ENCODE measurements at regions not wholly inside any gene's neighbourhood (a gene's known extent, or its start where the extent isn't known, plus 50 kb on each side); places are given as distances from the start of the nearest gene placed in this dataset.

- no peaks in the 10 kb centered on the region for H3K27me3 ChIP-seq (ENCODE audit: control insufficient read depth, insufficient read depth, low read length)
- H3K9me3 ChIP-seq (ENCODE audit: control insufficient read depth, insufficient read depth, low read length) = no peaks in the 10 kb centered on the region
- H3K27ac ChIP-seq (ENCODE audit: low read depth, low read length) = no peak overlapping the region
- TF ChIP-seq, protein P1, sequence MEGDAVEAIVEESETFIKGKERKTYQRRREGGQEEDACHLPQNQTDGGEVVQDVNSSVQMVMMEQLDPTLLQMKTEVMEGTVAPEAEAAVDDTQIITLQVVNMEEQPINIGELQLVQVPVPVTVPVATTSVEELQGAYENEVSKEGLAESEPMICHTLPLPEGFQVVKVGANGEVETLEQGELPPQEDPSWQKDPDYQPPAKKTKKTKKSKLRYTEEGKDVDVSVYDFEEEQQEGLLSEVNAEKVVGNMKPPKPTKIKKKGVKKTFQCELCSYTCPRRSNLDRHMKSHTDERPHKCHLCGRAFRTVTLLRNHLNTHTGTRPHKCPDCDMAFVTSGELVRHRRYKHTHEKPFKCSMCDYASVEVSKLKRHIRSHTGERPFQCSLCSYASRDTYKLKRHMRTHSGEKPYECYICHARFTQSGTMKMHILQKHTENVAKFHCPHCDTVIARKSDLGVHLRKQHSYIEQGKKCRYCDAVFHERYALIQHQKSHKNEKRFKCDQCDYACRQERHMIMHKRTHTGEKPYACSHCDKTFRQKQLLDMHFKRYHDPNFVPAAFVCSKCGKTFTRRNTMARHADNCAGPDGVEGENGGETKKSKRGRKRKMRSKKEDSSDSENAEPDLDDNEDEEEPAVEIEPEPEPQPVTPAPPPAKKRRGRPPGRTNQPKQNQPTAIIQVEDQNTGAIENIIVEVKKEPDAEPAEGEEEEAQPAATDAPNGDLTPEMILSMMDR (IDR thresholded peaks at IDR 0.05; ENCODE audit: low read depth, low read length) = no peak
- no peak overlapping the region for H3K4me3 ChIP-seq (ENCODE audit: low read depth, low read length)
- no peak for DNase-seq (ENCODE audit: low read depth, low spot score)
- CTCF ChIA-PET = no interaction called here
- POLR2A ChIA-PET = no interaction called here
These were observed 219.5 kb downstream of the TFAP2C start for GRCh38 chr20:56848561-56848960.

GRCh38 chr20:56851552-56851951 is 222.4 kb downstream of the TFAP2C start:
- ChIA-PET POLR2A (no interaction called here), CTCF (interaction anchor here (1.0 kb wide), 1 partner anchor 302 kb away, joined by 3 read pairs; no protein-coding TSS in a partner anchor)
- Histone ChIP-seq H3K9me3 (ENCODE audit: control insufficient read depth, insufficient read depth, low read length) (no peaks in the 10 kb centered on the region), H3K4me3 (ENCODE audit: low read depth, low read length) (no peak overlapping the region), H3K27me3 (ENCODE audit: control insufficient read depth, insufficient read depth, low read length) (no peaks in the 10 kb centered on the region), H3K27ac (ENCODE audit: low read depth, low read length) (no peak overlapping the region)
- TF ChIP-seq, protein P1 (IDR thresholded peaks at IDR 0.05; ENCODE audit: low read depth, low read length) = no peak
- no peak for DNase-seq (ENCODE audit: low read depth, low spot score)

- no peak for DNase-seq (ENCODE audit: low read depth, low spot score)
- H3K27ac ChIP-seq (ENCODE audit: low read depth, low read length) = no peak overlapping the region
- no peaks in the 10 kb centered on the region for H3K9me3 ChIP-seq (ENCODE audit: control insufficient read depth, insufficient read depth, low read length)
- POLR2A ChIA-PET = no interaction called here
- TF ChIP-seq, protein P1 (IDR thresholded peaks at IDR 0.05; ENCODE audit: low read depth, low read length) = no peak
- CTCF ChIA-PET = no interaction called here
- no peak overlapping the region for H3K4me3 ChIP-seq (ENCODE audit: low read depth, low read length)
- H3K27me3 ChIP-seq (ENCODE audit: control insufficient read depth, insufficient read depth, low read length) = no peaks in the 10 kb centered on the region
These were observed 226.6 kb downstream of the TFAP2C start for GRCh38 chr20:56855708-56856107.

GRCh38 chr20:56857950-56858349 is 228.8 kb downstream of the TFAP2C start:
- Histone ChIP-seq H3K27me3 (ENCODE audit: control insufficient read depth, insufficient read depth, low read length) (no peaks in the 10 kb centered on the region), H3K27ac (ENCODE audit: low read depth, low read length) (no peak overlapping the region), H3K4me3 (ENCODE audit: low read depth, low read length) (no peak overlapping the region), H3K9me3 (ENCODE audit: control insufficient read depth, insufficient read depth, low read length) (no peaks in the 10 kb centered on the region)
- TF ChIP-seq, protein P1 (IDR thresholded peaks at IDR 0.05; ENCODE audit: low read depth, low read length) = no peak
- POLR2A ChIA-PET = no interaction called here
- CTCF ChIA-PET = no interaction called here
- DNase-seq (ENCODE audit: low read depth, low spot score) = no peak

DNA sequence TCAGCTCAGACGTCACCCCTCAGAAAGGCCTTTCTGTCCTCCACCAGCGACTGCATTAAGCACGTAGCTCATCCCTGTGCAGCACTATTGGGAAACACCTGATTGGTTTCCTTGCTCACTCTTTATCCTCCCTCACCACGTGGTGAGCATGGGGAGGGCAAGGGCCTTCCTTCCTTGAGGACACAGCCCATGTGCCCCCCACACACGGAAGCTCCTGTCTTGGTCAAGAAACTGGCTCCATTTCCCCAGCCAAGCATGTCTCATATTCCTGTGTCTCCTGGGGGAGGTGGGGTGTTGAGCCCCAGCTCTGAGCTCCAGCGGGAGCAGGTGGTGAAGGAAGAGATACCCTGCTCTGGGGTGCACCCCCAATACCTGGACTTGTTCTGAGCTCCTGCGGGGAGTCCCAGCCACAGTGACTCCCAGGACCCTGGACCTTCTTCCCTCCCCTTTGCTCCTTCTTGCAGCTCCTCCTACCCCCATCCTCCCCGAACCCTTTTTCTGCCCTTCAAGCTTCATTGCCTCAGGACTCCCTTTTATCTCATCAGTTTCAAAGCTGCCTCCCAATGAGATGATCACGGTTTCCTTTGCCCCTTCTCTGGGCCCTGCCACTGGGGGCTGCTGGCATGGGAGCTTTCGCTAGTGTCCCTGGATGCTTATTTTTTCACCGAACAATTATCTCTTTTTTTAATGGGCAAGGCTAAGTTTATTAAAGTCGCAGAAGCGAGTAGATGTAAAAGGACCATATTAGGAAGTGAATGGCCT is 230.1 kb downstream of the TFAP2C start:
- H3K27ac ChIP-seq (ENCODE audit: low read depth, low read length) = no peak overlapping the region
- DNase-seq (ENCODE audit: low read depth, low spot score) = no peak
- TF ChIP-seq, protein P1 (IDR thresholded peaks at IDR 0.05; ENCODE audit: low read depth, low read length) = no peak
- H3K9me3 ChIP-seq (ENCODE audit: control insufficient read depth, insufficient read depth, low read length) = no peaks in the 10 kb centered on the region
- H3K4me3 ChIP-seq (ENCODE audit: low read depth, low read length) = no peak overlapping the region
- CTCF ChIA-PET = no interaction called here
- POLR2A ChIA-PET = no interaction called here
- no peaks in the 10 kb centered on the region for H3K27me3 ChIP-seq (ENCODE audit: control insufficient read depth, insufficient read depth, low read length)

All from AG04450 (cell line).